H1 (cell line): ENCODE measurements at regions not wholly inside any gene's neighbourhood (a gene's known extent, or its start where the extent isn't known, plus 50 kb on each side); places are given as distances from the start of the nearest gene placed in this dataset.

Experiments
- CTCF ChIA-PET: fragments of 300-600 bp; sonication (Branson Sonifier 250); formaldehyde crosslinking; loops from one replicate; lab custom pipeline; 2021; ENCODE audit not compliant: partially characterized antibody; lab: Charles Lee
- POLR2A ChIA-PET: fragments of 300-600 bp; sonication (Branson Sonifier 250); formaldehyde crosslinking; loops from one replicate; lab custom pipeline; 2021; ENCODE audit warnings: inconsistent platforms; ENCODE audit not compliant: partially characterized antibody; lab: Charles Lee
- DNase-seq, 2 experiments: peaks; one replicate each; pipeline versions ENCODE4 v3.0.0 to v3.0.0-alpha.2; 2010 to 2022; ENCODE audit warnings: low spot score in 2 of 2, low read depth in 1 of 2, mixed read lengths in 1 of 2
- FAIRE-seq: peaks from 2 replicates; lab custom pipeline; 2011; peaks lifted over from hg19 to GRCh38; lab: Jason Lieb, UNC
- H2AFZ ChIP-seq: 2 replicates; pipeline ENCODE4 v1.8.1; 2012; ENCODE audit warnings: low read length, inconsistent platforms
- H2AK5ac ChIP-seq: 2 replicates; pipeline ENCODE4 v1.6.1; 2013; ENCODE audit warnings: low read depth, low read length
- H2BK120ac ChIP-seq: replicated peaks from 2 replicates; pipeline ENCODE3; 2013; ENCODE audit warnings: low read depth, low read length, inconsistent platforms
- H2BK12ac ChIP-seq: 2 replicates; pipeline ENCODE4 v1.6.1; 2013; ENCODE audit warnings: low read depth, low read length
- H2BK15ac ChIP-seq: 2 replicates; pipeline ENCODE4 v1.6.1; 2013; ENCODE audit warnings: low read length
- H2BK20ac ChIP-seq: 2 replicates; pipeline ENCODE4 v1.6.1; 2013; ENCODE audit warnings: low read length
- H2BK5ac ChIP-seq: 2 replicates; pipeline ENCODE4 v1.6.1; 2013; ENCODE audit warnings: low read depth, low read length
- H3K14ac ChIP-seq: 2 replicates; pipeline ENCODE4 v1.6.1; 2013; ENCODE audit warnings: inconsistent platforms; ENCODE audit not compliant: insufficient read length
- H3K18ac ChIP-seq: 2 replicates; pipeline ENCODE4 v1.6.1; 2013; ENCODE audit warnings: low read length; ENCODE audit errors: extremely low read depth
- H3K23ac ChIP-seq: 2 replicates; pipeline ENCODE4 v1.6.1; 2013; ENCODE audit warnings: inconsistent platforms; ENCODE audit not compliant: insufficient read length
- H3K23me2 ChIP-seq: 2 replicates; pipeline ENCODE4 v1.6.1; 2013; ENCODE audit warnings: low read depth, low read length
- H3K27ac ChIP-seq: 2 replicates; pipeline ENCODE4 v1.6.1; 2011; ENCODE audit warnings: low read depth, low read length, inconsistent platforms
- H3K27me3 ChIP-seq, 4 experiments: replicated peaks in 1 of 4; 1 replicate in 1 of 4; 2 replicates in 3 of 4; pipeline versions ENCODE4 v1.6.1 to v1.8.1; 2011 to 2013; ENCODE audit warnings: low read length in 3 of 4, mild to moderate bottlenecking in 3 of 4, inconsistent platforms in 2 of 4, mixed read lengths in 2 of 4, moderate library complexity in 1 of 4; ENCODE audit not compliant: control insufficient read depth in 3 of 4, insufficient read depth in 3 of 4; ENCODE audit errors: extremely low read depth in 1 of 4
- H3K36me3 ChIP-seq, 4 experiments: 2 replicates each; pipeline versions ENCODE4 v1.6.1 to v1.8.1; 2011 to 2013; ENCODE audit warnings: mild to moderate bottlenecking in 4 of 4, low read length in 3 of 4, moderate library complexity in 2 of 4, control low read depth in 1 of 4, inconsistent platforms in 1 of 4; ENCODE audit not compliant: insufficient read depth in 4 of 4, control insufficient read depth in 2 of 4
- H3K4ac ChIP-seq: replicated peaks from 2 replicates; pipeline ENCODE3; 2013; ENCODE audit warnings: low read length, low read depth, mixed read lengths, inconsistent platforms; ENCODE audit not compliant: insufficient read length
- H3K4me1 ChIP-seq, 4 experiments: replicated peaks in 1 of 4; 1 replicate in 1 of 4; 2 replicates in 3 of 4; pipeline versions ENCODE4 v1.6.1 to v1.8.1; 2011 to 2013; ENCODE audit warnings: low read length in 3 of 4, inconsistent platforms in 2 of 4, mixed read lengths in 1 of 4; ENCODE audit not compliant: insufficient read depth in 4 of 4, control insufficient read depth in 3 of 4
- H3K4me2 ChIP-seq, 2 experiments: 2 replicates each; pipeline versions ENCODE4 v1.6.1 to v1.8.1; 2011 to 2013; ENCODE audit warnings: low read depth in 2 of 2, low read length in 2 of 2, control low read depth in 1 of 2, inconsistent platforms in 1 of 2, mild to moderate bottlenecking in 1 of 2; ENCODE audit not compliant: insufficient read depth in 1 of 2
- H3K4me3 ChIP-seq, 4 experiments: fragments of 200-600, 300-600 bp in 1 of 4; sonication (generic), shearing (Covaris generic), sonication (Bioruptor Twin) in 1 of 4; 2 replicates each; pipeline versions ENCODE4 v1.5.1 to v1.8.1; 2011 to 2016; ENCODE audit warnings: low read length in 4 of 4, low read depth in 3 of 4, control low read depth in 2 of 4, inconsistent platforms in 2 of 4, mild to moderate bottlenecking in 2 of 4, mixed read lengths in 1 of 4, moderate library complexity in 1 of 4; ENCODE audit not compliant: insufficient read depth in 2 of 4; ENCODE audit errors: extremely low read depth in 1 of 4
- H3K56ac ChIP-seq: replicated peaks from 2 replicates; pipeline ENCODE3; 2013; ENCODE audit warnings: low read depth, mild to moderate bottlenecking, mixed read lengths, low read length, inconsistent platforms; ENCODE audit not compliant: insufficient read length
- H3K79me1 ChIP-seq: 2 replicates; pipeline ENCODE4 v1.6.1; 2013; ENCODE audit warnings: low read depth, low read length, control low read depth
- H3K79me2 ChIP-seq, 2 experiments: 2 replicates each; pipeline versions ENCODE4 v1.6.1 to v1.8.1; 2012 to 2013; ENCODE audit warnings: low read length in 2 of 2, mild to moderate bottlenecking in 2 of 2, inconsistent platforms in 1 of 2; ENCODE audit not compliant: insufficient read depth in 2 of 2, control insufficient read depth in 1 of 2
- H3K9ac ChIP-seq, 4 experiments: replicated peaks in 1 of 4; 1 replicate in 1 of 4; 2 replicates in 3 of 4; pipeline versions ENCODE4 v1.6.1 to v1.8.1; 2011 to 2013; ENCODE audit warnings: low read depth in 3 of 4, low read length in 3 of 4, control low read depth in 2 of 4, mild to moderate bottlenecking in 2 of 4, moderate library complexity in 2 of 4, inconsistent platforms in 1 of 4; ENCODE audit errors: extremely low read depth in 1 of 4
- H3K9me3 ChIP-seq, 2 experiments: 2 replicates each; pipeline versions ENCODE4 v1.6.1 to v1.8.1; 2012 to 2013; ENCODE audit warnings: mild to moderate bottlenecking in 2 of 2, moderate library complexity in 2 of 2, control low read depth in 1 of 2, inconsistent platforms in 1 of 2, low read depth in 1 of 2, low read length in 1 of 2, mixed read lengths in 1 of 2; ENCODE audit not compliant: insufficient read depth in 2 of 2
- H4K20me1 ChIP-seq, 2 experiments: replicated peaks in 1 of 2; 2 replicates each; pipeline versions ENCODE3 to v1.8.1; 2011 to 2013; ENCODE audit warnings: inconsistent platforms in 2 of 2, low read length in 2 of 2, mild to moderate bottlenecking in 1 of 2; ENCODE audit not compliant: insufficient read depth in 2 of 2, control insufficient read depth in 1 of 2
- H4K5ac ChIP-seq: 2 replicates; pipeline ENCODE4 v1.6.1; 2013; ENCODE audit warnings: low read length, low read depth, mixed read lengths, inconsistent platforms; ENCODE audit not compliant: insufficient read length
- H4K8ac ChIP-seq: 2 replicates; pipeline ENCODE4 v1.8.0; 2013; ENCODE audit warnings: mild to moderate bottlenecking, moderate library complexity, low read length, inconsistent platforms; ENCODE audit not compliant: insufficient read depth; ENCODE audit errors: extremely low read depth
- H4K91ac ChIP-seq: replicated peaks from 2 replicates; pipeline ENCODE3; 2013; ENCODE audit warnings: low read length, mixed read lengths, inconsistent platforms; ENCODE audit not compliant: insufficient read length
- CHD1 ChIP-seq: IDR thresholded peaks from 2 replicates; pipeline ENCODE4 v1.6.1; 2012; ENCODE audit warnings: low read depth, low read length, improper control_type of control experiment
- HDAC2 ChIP-seq, 2 experiments: fragments of 300-600 bp in 1 of 2; sonication (generic) in 1 of 2; IDR thresholded peaks; 2 replicates each; pipeline ENCODE4 v1.6.1; 2011 to 2012; ENCODE audit warnings: low read depth in 2 of 2, low read length in 2 of 2, mild to moderate bottlenecking in 2 of 2, moderate library complexity in 2 of 2, borderline replicate concordance in 1 of 2, inconsistent platforms in 1 of 2
- POLR2A ChIP-seq, 2 experiments: IDR thresholded peaks; 1 replicate in 1 of 2; 2 replicates in 1 of 2; pipeline ENCODE4 v1.6.1; 2011; ENCODE audit warnings: low read depth in 2 of 2, low read length in 2 of 2, mild to moderate bottlenecking in 2 of 2; ENCODE audit errors: control extremely low read depth in 1 of 2
- POLR2AphosphoS5 ChIP-seq: IDR thresholded peaks from 2 replicates; pipeline ENCODE4 v1.6.1; 2011; ENCODE audit warnings: low read depth, low read length
- RFX5 ChIP-seq: IDR thresholded peaks from 2 replicates; pipeline ENCODE4 v1.6.1; 2011; ENCODE audit warnings: low read depth, low read length, improper control_type of control experiment, borderline replicate concordance
- SAP30 ChIP-seq: fragments of 300-600 bp; sonication (generic); IDR thresholded peaks from 2 replicates; pipeline ENCODE4 v1.7.1; 2012; ENCODE audit warnings: low read length, moderate library complexity, mild to moderate bottlenecking, inconsistent platforms; ENCODE audit not compliant: insufficient read depth, insufficient replicate concordance
- SIRT6 ChIP-seq: IDR thresholded peaks from one replicate; pipeline ENCODE4 v1.7.1; 2012; ENCODE audit warnings: low read length, inconsistent platforms
- TAF7 ChIP-seq: optimal IDR thresholded peaks from 2 replicates; pipeline ENCODE3; 2011; ENCODE audit warnings: low read depth, mild to moderate bottlenecking, inconsistent platforms, low read length, moderate library complexity, borderline replicate concordance
- YY1 ChIP-seq: IDR thresholded peaks from 2 replicates; pipeline ENCODE4 v1.6.1; 2011; ENCODE audit warnings: low read depth, mild to moderate bottlenecking, low read length
- WGBS, 2 experiments: shearing (Covaris generic) in 1 of 2; methylation state at CpG; one replicate each; pipeline versions ENCODE4 v1.1.6 to v1.1.7; 2013 to 2015; ENCODE audit warnings: low lambda C conversion rate in 2 of 2, mixed read lengths in 2 of 2, inconsistent platforms in 1 of 2, low coverage in 1 of 2, missing lambda C conversion rate in 1 of 2; ENCODE audit not compliant: insufficient replicate concordance in 2 of 2, insufficient coverage in 1 of 2, insufficient read length in 1 of 2; ENCODE audit errors: extremely low coverage in 1 of 2, missing lambda C conversion rate in 1 of 2; 5-methylcytosine and 5-hydroxymethylcytosine counted together
- TF ChIP-seq, protein P1 (sequence below): IDR thresholded peaks from 2 replicates; pipeline ENCODE4 v1.6.1; 2012; ENCODE audit warnings: low read length, inconsistent platforms

DNA sequence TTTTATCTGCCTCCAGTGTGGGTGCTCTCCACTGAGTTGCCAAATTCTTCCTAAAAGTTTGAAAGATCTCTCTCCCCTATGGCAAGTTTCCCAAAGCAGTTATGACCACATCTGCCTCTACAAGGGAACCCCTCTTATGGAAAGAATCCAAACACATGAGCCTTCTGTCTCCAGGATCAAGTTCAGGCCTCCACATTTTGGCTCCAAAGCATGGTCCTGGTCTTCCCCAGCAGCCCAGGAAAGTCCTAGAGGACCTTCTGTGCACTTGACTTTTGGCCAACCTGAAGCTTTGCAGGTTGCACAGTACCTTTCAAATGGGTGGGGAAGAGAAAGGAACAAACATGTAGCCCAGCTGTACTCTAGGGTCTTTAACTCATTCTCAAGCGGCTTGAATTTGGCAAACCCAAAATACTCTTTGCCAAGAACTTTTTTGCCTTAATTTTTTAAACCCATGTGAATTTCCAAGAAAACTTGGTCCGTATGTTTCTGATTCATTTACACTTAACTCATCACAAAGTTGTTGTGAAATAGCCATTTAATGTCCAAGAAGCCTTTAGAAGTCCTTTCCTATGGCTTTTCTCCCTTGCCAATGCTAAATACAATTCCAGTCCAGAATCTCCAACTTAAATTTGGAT lies 240.1 kb upstream of the TBX18 start:
- 0 out of 2 replicates have a peak overlapping the region, but pooled peaks have one; percentile 9 for H3K18ac ChIP-seq
- H3K14ac ChIP-seq = no peak overlapping the region
- no peak overlapping the region for H4K91ac ChIP-seq
- no peak overlapping the region for H3K4me3 ChIP-seq
- no peak overlapping the region for H2BK15ac ChIP-seq
- WGBS, 2 experiments = 85% methylated on average over 2 of the region's 2 CpGs; no CpG with 5 or more reads in 1 of the 2 experiments
- no peak overlapping the region for H3K56ac ChIP-seq
- TF ChIP-seq RFX5 = no peak
- TF ChIP-seq YY1 = no peak
- TF ChIP-seq SAP30 = no peak
- no peak for TF ChIP-seq HDAC2 (IDR thresholded peaks at IDR 0.05; ENCODE audit: borderline replicate concordance in 1 of 2, low read depth in 2 of 2, low read length in 2 of 2)
- TF ChIP-seq, protein P1, sequence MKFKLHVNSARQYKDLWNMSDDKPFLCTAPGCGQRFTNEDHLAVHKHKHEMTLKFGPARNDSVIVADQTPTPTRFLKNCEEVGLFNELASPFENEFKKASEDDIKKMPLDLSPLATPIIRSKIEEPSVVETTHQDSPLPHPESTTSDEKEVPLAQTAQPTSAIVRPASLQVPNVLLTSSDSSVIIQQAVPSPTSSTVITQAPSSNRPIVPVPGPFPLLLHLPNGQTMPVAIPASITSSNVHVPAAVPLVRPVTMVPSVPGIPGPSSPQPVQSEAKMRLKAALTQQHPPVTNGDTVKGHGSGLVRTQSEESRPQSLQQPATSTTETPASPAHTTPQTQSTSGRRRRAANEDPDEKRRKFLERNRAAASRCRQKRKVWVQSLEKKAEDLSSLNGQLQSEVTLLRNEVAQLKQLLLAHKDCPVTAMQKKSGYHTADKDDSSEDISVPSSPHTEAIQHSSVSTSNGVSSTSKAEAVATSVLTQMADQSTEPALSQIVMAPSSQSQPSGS = no peak
- TF ChIP-seq CHD1 = no peak
- TF ChIP-seq SIRT6 = no peak
- no peak for TF ChIP-seq TAF7
- TF ChIP-seq POLR2A (IDR thresholded peaks at IDR 0.05; ENCODE audit: control extremely low read depth in 1 of 2, low read depth in 2 of 2, low read length in 2 of 2) = no peak
- TF ChIP-seq POLR2AphosphoS5 = no peak
- peaks cover 1 to 11% (median 6%) of the 10 kb centered on the region in 4 experiments; a peak in 5 of 7 replicates for H3K4me1 ChIP-seq
- POLR2A ChIA-PET = no interaction called here
- no peaks in the 10 kb centered on the region for H3K27me3 ChIP-seq
- no peak overlapping the region for H2AFZ ChIP-seq
- H3K23me2 ChIP-seq = no peaks in the 10 kb centered on the region
- H4K8ac ChIP-seq = no peak overlapping the region
- no peak overlapping the region for H2BK120ac ChIP-seq
- no peak overlapping the region for H3K27ac ChIP-seq
- no peak overlapping the region for H4K5ac ChIP-seq
- no peak overlapping the region for H2BK12ac ChIP-seq
- no peak overlapping the region for H2BK5ac ChIP-seq
- FAIRE-seq = no peak
- no peaks in the 10 kb centered on the region for H3K36me3 ChIP-seq
- no peak for DNase-seq
- no peaks in the 10 kb centered on the region for H3K9me3 ChIP-seq
- H3K4ac ChIP-seq = no peak overlapping the region
- H4K20me1 ChIP-seq = no peaks in the 10 kb centered on the region
- CTCF ChIA-PET = interaction anchor here (1.6 kb wide), 1 partner anchor 15 kb away, joined by 4 read pairs; no protein-coding TSS in a partner anchor
- no peak overlapping the region for H3K4me2 ChIP-seq
- H3K23ac ChIP-seq = no peak overlapping the region
- H3K79me1 ChIP-seq = no peaks in the 10 kb centered on the region
- H3K9ac ChIP-seq = no peak overlapping the region
- H2AK5ac ChIP-seq = no peak overlapping the region
- H3K79me2 ChIP-seq = no peaks in the 10 kb centered on the region
- H2BK20ac ChIP-seq = no peak overlapping the region
